ENCODE measurements at regions not wholly inside any gene's neighbourhood (a gene's known extent, or its start where the extent isn't known, plus 50 kb on each side); places are given as distances from the start of the nearest gene placed in this dataset.

DNA sequence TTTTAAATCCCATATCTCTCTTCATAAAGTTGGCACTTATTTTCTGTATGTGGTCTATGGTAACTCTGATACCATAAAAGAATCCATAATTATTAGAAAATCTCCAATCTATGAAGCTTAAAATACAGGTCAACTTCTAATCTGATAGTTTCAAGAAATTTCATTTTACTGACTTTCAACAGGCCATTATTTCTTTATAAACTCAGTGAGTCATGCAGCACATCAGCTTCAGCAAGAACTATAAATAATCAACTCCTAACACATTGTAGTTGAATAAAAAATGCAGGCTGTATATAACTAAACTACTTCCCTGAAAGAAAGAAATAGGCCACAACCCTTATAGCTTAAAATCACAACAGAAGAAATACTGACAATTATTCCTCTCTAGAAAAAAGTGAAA lies 204.3 kb upstream of the CCDC150 start:
- TF ChIP-seq, protein P1, sequence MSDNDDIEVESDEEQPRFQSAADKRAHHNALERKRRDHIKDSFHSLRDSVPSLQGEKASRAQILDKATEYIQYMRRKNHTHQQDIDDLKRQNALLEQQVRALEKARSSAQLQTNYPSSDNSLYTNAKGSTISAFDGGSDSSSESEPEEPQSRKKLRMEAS (IDR thresholded peaks at IDR 0.05): no peak
- TF ChIP-seq CREB1 (IDR thresholded peaks at IDR 0.05; ENCODE audit: low read depth) (no peak), EP300 (IDR thresholded peaks at IDR 0.05; ENCODE audit: borderline replicate concordance) (no peak), RAD21 (IDR thresholded peaks at IDR 0.05; ENCODE audit: low read depth) (no peak)
- TF ChIP-seq, protein P2, sequence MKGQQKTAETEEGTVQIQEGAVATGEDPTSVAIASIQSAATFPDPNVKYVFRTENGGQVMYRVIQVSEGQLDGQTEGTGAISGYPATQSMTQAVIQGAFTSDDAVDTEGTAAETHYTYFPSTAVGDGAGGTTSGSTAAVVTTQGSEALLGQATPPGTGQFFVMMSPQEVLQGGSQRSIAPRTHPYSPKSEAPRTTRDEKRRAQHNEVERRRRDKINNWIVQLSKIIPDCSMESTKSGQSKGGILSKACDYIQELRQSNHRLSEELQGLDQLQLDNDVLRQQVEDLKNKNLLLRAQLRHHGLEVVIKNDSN (IDR thresholded peaks at IDR 0.05): no peak
